K562 (cell line): ENCODE measurements at regions not wholly inside any gene's neighbourhood (a gene's known extent, or its start where the extent isn't known, plus 50 kb on each side); places are given as distances from the start of the nearest gene placed in this dataset.

Source experiments
- ATAC-seq: fragments of 200-7000 bp; cut with Tn5 transposase; 3 replicates; pipeline ENCODE4 v1.9.1; 2020; ENCODE audit warnings: moderate library complexity
- BruUV-seq: library from RNA; stranded (reverse); fragments of 400-500 nt; replicated peaks from 2 replicates; lab custom pipeline; 2021; lab: Mats Ljungman, UMichigan
- CTCF ChIA-PET: fragments of 300-600 bp; formaldehyde crosslinking; extraction: SDS; loops from one replicate; lab custom pipeline; 2021; ENCODE audit warnings: low intra/inter-chr PET ratio; lab: Yijun Ruan, JAX
- POLR2A ChIA-PET: fragments of 300-600, 350-650 bp; sonication (Branson Sonifier 250); formaldehyde crosslinking; extraction: SDS; loops from one replicate; lab custom pipeline; 2021; ENCODE audit warnings: antibody characterized with exemption, inconsistent platforms; lab: Yijun Ruan, JAX
- DNase-seq, 4 experiments: peaks; one replicate each; pipeline versions ENCODE4 v3.0.0 to v3.0.0-alpha.2; 2011 to 2018; ENCODE audit warnings: low spot score in 3 of 4, mixed read lengths in 3 of 4; ENCODE audit errors: extremely low read depth in 1 of 4
- FAIRE-seq: peaks from 2 replicates; lab custom pipeline; 2011; peaks lifted over from hg19 to GRCh38; lab: Jason Lieb, UNC
- H2AFZ ChIP-seq: 2 replicates; pipeline ENCODE4 v1.6.0; 2011; ENCODE audit warnings: low read depth, low read length, control low read depth, inconsistent platforms
- H3K27ac ChIP-seq: fragments of 200-600 bp; 3 replicates; pipeline ENCODE4 v1.8.0; 2011; ENCODE audit warnings: low read depth, mild to moderate bottlenecking, control low read depth, inconsistent platforms, low read length, moderate library complexity, mixed read lengths; ENCODE audit errors: extremely low read depth
- H3K27me3 ChIP-seq, 2 experiments: fragments of 300-600 bp in 1 of 2; 2 replicates in 1 of 2; 3 replicates in 1 of 2; pipeline versions ENCODE4 v1.6.0 to v1.8.0; 2011; ENCODE audit warnings: inconsistent platforms in 2 of 2, low read length in 2 of 2, mild to moderate bottlenecking in 1 of 2, mixed read lengths in 1 of 2, moderate library complexity in 1 of 2; ENCODE audit not compliant: control insufficient read depth in 2 of 2, insufficient read depth in 2 of 2
- H3K36me3 ChIP-seq: fragments of 300-600 bp; 3 replicates; pipeline ENCODE4 v1.8.0; 2011; ENCODE audit warnings: mild to moderate bottlenecking, low read length, inconsistent platforms; ENCODE audit not compliant: control insufficient read depth, insufficient read depth
- H3K4me1 ChIP-seq, 2 experiments: fragments of 200-600 bp in 1 of 2; replicated peaks in 1 of 2; 2 replicates in 1 of 2; 3 replicates in 1 of 2; pipeline versions ENCODE4 v1.5.1 to v1.8.0; 2011; ENCODE audit warnings: inconsistent platforms in 2 of 2, low read length in 2 of 2, mild to moderate bottlenecking in 1 of 2, mixed read lengths in 1 of 2, moderate library complexity in 1 of 2; ENCODE audit not compliant: control insufficient read depth in 2 of 2, insufficient read depth in 2 of 2
- H3K4me2 ChIP-seq: 2 replicates; pipeline ENCODE4 v1.6.1; 2011; ENCODE audit warnings: low read length, control low read depth, inconsistent platforms, mixed read lengths; ENCODE audit not compliant: insufficient read depth
- H3K4me3 ChIP-seq: fragments of 200-600 bp; sonication (generic), shearing (Covaris generic); 2 replicates; pipeline ENCODE4 v1.5.1; 2016; ENCODE audit warnings: control low read depth, inconsistent platforms
- H3K79me2 ChIP-seq: fragments of 200-600 bp; 3 replicates; pipeline ENCODE4 v1.8.0; 2011; ENCODE audit warnings: low read length, inconsistent platforms; ENCODE audit not compliant: control insufficient read depth, insufficient read depth
- H3K9ac ChIP-seq, 2 experiments: 2 replicates each; pipeline versions ENCODE4 v1.6.0 to v1.6.1; 2011; ENCODE audit warnings: low read depth in 2 of 2, low read length in 2 of 2, control low read depth in 1 of 2, inconsistent platforms in 1 of 2, mild to moderate bottlenecking in 1 of 2, mixed read lengths in 1 of 2; ENCODE audit not compliant: insufficient read depth in 1 of 2
- H3K9me1 ChIP-seq: one replicate; pipeline ENCODE4 v1.6.0; 2011; ENCODE audit warnings: inconsistent platforms, mild to moderate bottlenecking, low read length, moderate library complexity; ENCODE audit not compliant: control insufficient read depth, insufficient read depth
- H3K9me3 ChIP-seq: replicated peaks from 2 replicates; pipeline ENCODE4 v1.5.1; 2011; ENCODE audit warnings: low read depth, low read length, inconsistent platforms; ENCODE audit not compliant: control insufficient read depth, insufficient read depth
- H4K20me1 ChIP-seq: replicated peaks from 2 replicates; pipeline ENCODE4 v1.6.1; 2011; ENCODE audit warnings: low read length, inconsistent platforms, mixed read lengths; ENCODE audit not compliant: control insufficient read depth, insufficient read depth
- CSDE1 ChIP-seq, 2 experiments: fragments of 450-650 bp; IDR thresholded peaks; 2 replicates each; pipeline ENCODE4 v1.6.1; 2016; ENCODE audit warnings: mild to moderate bottlenecking in 1 of 2
- CTCF ChIP-seq, 3 experiments: IDR thresholded peaks in 2 of 3; conservative IDR thresholded peaks in 1 of 3; 2 replicates each; pipeline ENCODE4 v1.5.1; 2011 to 2012; ENCODE audit warnings: low read length in 3 of 3, mild to moderate bottlenecking in 3 of 3, control low read depth in 2 of 3, improper control_type of control experiment in 1 of 3, inconsistent platforms in 1 of 3, low read depth in 1 of 3, mixed read lengths in 1 of 3, moderate library complexity in 1 of 3; ENCODE audit not compliant: insufficient read depth in 2 of 3
- HDAC2 ChIP-seq: fragments of 450-650 bp; IDR thresholded peaks from 2 replicates; pipeline ENCODE4 v1.6.1; 2016; ENCODE audit warnings: mild to moderate bottlenecking
- KDM5B ChIP-seq: fragments of 200-600 bp; sonication (generic); IDR thresholded peaks from 2 replicates; pipeline ENCODE4 v1.6.1; 2012; ENCODE audit warnings: low read depth, mild to moderate bottlenecking, moderate library complexity, low read length, control low read depth, inconsistent platforms; ENCODE audit not compliant: insufficient replicate concordance
- PHTF2 ChIP-seq: fragments of 250-450 bp; sonication (Bioruptor Pico); IDR thresholded peaks from 2 replicates; pipeline ENCODE4 v1.5.0; 2021; ENCODE audit warnings: mild to moderate bottlenecking
- SIN3B ChIP-seq: fragments of 450-650 bp; IDR thresholded peaks from 2 replicates; pipeline ENCODE4 v1.6.1; 2017; ENCODE audit warnings: low read depth, mild to moderate bottlenecking, moderate library complexity
- TCF3 ChIP-seq: sonication (generic); formaldehyde crosslinking; IDR thresholded peaks from 2 replicates; pipeline ENCODE4 v1.4.0; 2020; ENCODE audit warnings: mild to moderate bottlenecking, missing genetic modification reagents
- U2AF2 ChIP-seq: fragments of 200-400 bp; formaldehyde crosslinking; optimal IDR thresholded peaks from 2 replicates; pipeline ENCODE3; 2017; ENCODE audit warnings: low read depth, mild to moderate bottlenecking, low read length
- ZNF253 ChIP-seq: fragments of 250-450 bp; sonication (Bioruptor Pico); conservative IDR thresholded peaks from 2 replicates; pipeline ENCODE4 v1.6.1; 2021; ENCODE audit warnings: mild to moderate bottlenecking
- ZSCAN32 ChIP-seq: fragments of 450-650 bp; formaldehyde crosslinking; IDR thresholded peaks from 2 replicates; pipeline ENCODE4 v1.4.0; 2020; ENCODE audit warnings: mild to moderate bottlenecking, moderate library complexity
- WGBS: fragments of 100-300 bp; shearing (Covaris generic); methylation state at CpG from one replicate; pipeline ENCODE4 v1.1.6; 2016; ENCODE audit warnings: low coverage, mixed read lengths; ENCODE audit not compliant: insufficient coverage; ENCODE audit errors: missing lambda C conversion rate; 5-methylcytosine and 5-hydroxymethylcytosine counted together
- in situ Hi-C: fragments of 300-500 bp; cut with MboI; formaldehyde crosslinking; loops from 4 replicates; pipeline ENCODE4 v1.15.0; 2018; ENCODE audit warnings: inconsistent platforms, mixed read lengths
- intact Hi-C: fragments of 100-400 bp; cut with micrococcal nuclease; formaldehyde crosslinking; loops from 2 replicates; pipeline ENCODE4 v1.14.2; 2022
- TF ChIP-seq, protein P1 (sequence below): fragments of 250-450 bp; sonication (Bioruptor Pico); IDR thresholded peaks from 2 replicates; pipeline ENCODE4 v1.5.0; 2021

GRCh38 chr6:11484441-11484840 lies 53.1 kb upstream of the TMEM170B start (continued):
- TF ChIP-seq, protein P1, sequence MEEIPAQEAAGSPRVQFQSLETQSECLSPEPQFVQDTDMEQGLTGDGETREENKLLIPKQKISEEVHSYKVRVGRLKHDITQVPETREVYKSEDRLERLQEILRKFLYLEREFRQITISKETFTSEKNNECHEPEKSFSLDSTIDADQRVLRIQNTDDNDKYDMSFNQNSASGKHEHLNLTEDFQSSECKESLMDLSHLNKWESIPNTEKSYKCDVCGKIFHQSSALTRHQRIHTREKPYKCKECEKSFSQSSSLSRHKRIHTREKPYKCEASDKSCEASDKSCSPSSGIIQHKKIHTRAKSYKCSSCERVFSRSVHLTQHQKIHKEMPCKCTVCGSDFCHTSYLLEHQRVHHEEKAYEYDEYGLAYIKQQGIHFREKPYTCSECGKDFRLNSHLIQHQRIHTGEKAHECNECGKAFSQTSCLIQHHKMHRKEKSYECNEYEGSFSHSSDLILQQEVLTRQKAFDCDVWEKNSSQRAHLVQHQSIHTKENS (CRISPR knock-in tag) = no peak
- TF ChIP-seq KDM5B (no peak), HDAC2 (no peak), CTCF (IDR thresholded peaks at IDR 0.05 in 2 of 3, conservative IDR thresholded peaks at IDR 0.05 in 1 of 3; ENCODE audit: insufficient read depth in 2 of 3, low read depth in 1 of 3, low read length in 3 of 3) (no peak), CSDE1 (IDR thresholded peaks at IDR 0.05) (no peak), ZSCAN32 (CRISPR knock-in tag) (no peak), ZNF253 (CRISPR knock-in tag) (no peak)

DNA sequence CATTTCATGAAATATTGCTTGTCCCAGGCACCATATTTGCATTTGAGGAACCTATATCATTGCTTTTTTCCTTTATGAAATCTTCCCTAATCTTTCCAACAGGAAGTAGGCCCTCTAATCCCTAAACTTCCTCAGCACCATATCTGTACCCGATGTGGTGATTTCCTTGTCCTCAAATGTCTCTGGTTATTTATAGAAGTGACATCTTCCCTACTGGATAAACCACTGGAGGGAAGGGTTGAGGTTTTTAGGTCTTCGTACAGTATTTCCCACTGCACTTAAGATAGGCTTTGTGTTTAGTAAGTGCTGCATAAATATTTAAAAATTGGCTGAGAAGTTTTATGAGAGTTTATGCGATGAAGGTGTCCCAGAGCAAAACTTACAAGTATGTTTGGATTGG lies 54.9 kb upstream of the TMEM170B start:
- intact Hi-C loops = no loop called here
- in situ Hi-C loops = loop anchor here (25.0 kb wide), 1 partner anchor 520 kb away; no protein-coding TSS in a partner anchor

More for the DNA sequence above, 54.9 kb upstream of the TMEM170B start:
- H3K36me3 ChIP-seq = no peaks in the 10 kb centered on the region
- no peaks in the 10 kb centered on the region for H3K9me3 ChIP-seq
- no peak overlapping the region for H3K27ac ChIP-seq
- H3K79me2 ChIP-seq = no peaks in the 10 kb centered on the region
- POLR2A ChIA-PET = interaction anchor here (0.5 kb wide), 1 partner anchor 14 kb away, joined by 3 read pairs; no protein-coding TSS in a partner anchor
- no peaks in the 10 kb centered on the region for H4K20me1 ChIP-seq
- H3K4me2 ChIP-seq = no peak overlapping the region
- ATAC-seq (no peak), FAIRE-seq (no peak), DNase-seq (no peak)
- WGBS = 0% methylated on average over 3 of the region's 3 CpGs
- CTCF ChIA-PET = no interaction called here
- H3K4me1 ChIP-seq = no peaks in the 10 kb centered on the region
- peaks cover 3 to 6% of the 10 kb centered on the region in 2 experiments; a peak in 2 of 5 replicates for H3K27me3 ChIP-seq
- no peak overlapping the region for H3K9ac ChIP-seq
- TF ChIP-seq U2AF2 (no peak), PHTF2 (CRISPR knock-in tag) (no peak), TCF3 (CRISPR knock-in tag) (no peak), SIN3B (no peak)
- no peak overlapping the region for H3K4me3 ChIP-seq
- no TSS peak for BruUV-seq
- no peaks in the 10 kb centered on the region for H3K9me1 ChIP-seq
- no peak overlapping the region for H2AFZ ChIP-seq
